ENCODE measurements at regions not wholly inside any gene's neighbourhood (a gene's known extent, or its start where the extent isn't known, plus 50 kb on each side); places are given as distances from the start of the nearest gene placed in this dataset.

GRCh38 chr5:114179134-114179533, 182.7 kb upstream of the KCNN2 start:
- no peak for DNase-seq

DNA sequence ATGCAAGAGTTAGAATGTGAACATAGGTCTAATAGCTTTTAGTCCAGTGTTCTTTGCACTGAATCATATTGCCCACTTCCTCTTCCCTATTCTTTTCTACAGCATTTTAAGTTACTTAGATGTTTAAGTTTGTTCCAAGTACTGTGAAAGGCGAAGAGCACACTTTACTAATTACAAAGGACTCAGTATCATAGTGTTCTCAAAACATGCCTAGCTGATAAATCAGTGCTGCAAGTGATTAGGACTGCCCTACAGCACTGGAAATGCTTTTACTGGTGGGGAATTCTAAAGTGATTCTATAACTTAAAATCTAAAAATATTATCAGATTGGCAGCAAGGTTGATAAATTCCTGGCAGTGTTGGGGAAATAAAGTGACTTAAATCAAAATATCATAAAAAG, 177.9 kb upstream of the KCNN2 start:
- DNase-seq, result no peak

DNA sequence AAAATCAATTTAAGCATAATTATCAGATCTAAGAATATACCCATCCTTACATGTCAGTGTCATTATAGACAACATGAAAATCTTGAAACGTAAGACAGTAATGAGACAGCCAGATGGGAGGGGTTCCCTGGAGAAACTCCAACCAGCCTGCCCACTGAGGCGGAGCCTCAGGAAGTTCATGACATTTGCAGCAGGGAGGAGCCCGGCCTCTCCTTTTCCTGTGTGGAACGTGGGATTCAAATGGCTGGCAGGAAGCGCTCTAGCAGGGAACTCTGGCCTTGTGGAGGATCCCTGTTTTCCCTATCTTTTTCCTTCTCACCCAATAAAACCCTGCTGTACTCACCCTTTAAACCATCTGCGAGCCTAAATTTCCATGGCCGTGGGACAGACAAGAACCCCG, 176.6 kb upstream of the KCNN2 start:
- DNase-seq, result no peak

DNA sequence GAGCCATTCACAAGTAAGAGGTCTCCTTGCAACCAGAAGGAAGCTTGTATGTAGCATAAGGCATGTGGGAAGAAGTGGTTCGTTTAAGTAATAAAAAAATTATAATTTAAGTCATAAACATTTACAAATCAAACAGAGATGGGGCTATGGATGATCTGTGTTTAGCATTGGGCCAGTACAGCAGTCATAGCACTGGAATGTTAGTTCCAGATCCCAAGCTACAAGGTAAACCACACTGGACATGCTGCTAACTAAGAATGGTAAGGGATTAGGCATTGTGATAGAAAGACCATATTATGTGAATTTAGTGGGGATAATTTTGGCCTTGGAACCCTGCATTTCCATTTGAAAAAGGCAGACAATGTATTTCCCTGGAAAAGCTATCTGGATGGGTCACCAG, 170.4 kb upstream of the KCNN2 start:
- DNase-seq, result no peak

DNA sequence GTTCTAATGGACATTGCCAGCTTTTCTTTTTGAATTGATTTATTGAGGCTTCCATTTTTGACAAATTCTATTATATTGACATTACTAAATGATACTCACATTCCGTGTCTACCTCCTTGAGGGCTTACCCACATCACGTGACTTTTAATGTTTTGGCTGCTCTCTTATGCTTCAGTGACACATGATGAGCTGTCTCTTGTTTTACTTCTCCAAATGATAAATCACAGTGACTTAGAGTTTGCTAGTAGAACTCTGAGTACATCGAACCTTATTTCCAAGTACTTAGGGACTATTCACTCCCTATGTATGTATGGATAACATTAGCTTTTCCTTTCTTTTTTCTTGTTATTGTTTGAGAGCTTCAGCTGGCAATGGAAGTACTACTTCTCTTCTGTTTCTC, 169.8 kb upstream of the KCNN2 start:
- DNase-seq, result no peak

DNA sequence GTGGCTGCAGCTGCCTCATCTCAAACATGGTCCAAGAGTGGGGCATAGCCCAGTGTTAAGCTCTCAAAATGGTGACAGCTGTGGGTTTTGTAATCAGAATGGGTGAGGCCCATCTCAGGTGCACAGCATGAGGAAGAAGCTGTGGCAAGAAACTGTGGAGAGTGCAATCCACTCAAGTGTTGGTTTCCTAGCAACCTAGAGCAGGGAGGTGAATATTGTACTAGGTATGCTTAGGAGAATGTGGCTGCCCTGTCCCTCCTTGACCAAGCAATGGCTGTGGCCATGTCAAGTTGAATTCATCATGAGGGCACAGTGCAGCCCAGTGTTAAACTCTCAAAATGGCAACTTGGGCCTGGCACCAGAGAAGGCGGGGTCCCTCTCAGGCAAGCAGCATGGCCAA, 160.5 kb upstream of the KCNN2 start:
- no peak for DNase-seq

- no peak for DNase-seq
Measured at GRCh38 chr5:114204923-114205322, 156.9 kb upstream of the KCNN2 start.

DNA sequence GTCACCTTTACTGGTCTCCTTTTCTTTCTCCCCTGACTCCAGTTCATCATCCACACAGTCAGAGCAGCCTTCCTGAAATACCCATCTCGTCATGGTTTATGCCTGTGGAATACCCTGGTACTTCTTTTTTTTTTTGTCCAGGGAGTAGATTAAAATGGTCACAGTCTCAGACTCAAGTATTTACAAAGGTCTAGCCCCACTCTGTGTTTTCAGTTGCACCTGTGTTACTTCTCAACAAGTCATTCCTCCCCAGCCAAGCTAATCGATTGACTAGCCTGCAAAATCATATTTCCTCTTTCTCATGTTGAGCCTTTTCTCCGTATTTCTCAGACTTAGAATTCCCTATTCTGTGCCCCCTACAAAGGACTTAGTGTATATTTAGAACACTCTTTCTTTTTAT, 155.2 kb upstream of the KCNN2 start:
- DNase-seq, result no peak

DNA sequence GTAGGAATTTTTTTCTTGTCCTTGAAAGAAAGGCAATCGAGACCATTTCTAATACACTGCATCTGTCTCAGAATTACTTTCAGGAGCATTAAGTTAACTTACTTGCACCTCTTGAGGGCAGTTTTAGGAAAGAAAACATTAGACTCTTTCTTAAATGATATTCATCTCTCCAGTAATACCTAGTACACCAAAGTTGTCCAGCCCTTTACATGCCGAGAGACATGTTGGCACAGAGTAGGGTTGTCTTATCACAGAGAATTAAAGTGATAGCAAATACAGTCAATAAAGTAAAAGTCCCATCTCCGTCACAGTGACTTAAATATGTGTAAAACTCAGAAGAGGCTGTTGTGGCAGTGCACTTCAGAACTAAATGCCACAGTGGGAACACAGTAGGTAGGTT, 154.3 kb upstream of the KCNN2 start:
- no peak for DNase-seq

DNA sequence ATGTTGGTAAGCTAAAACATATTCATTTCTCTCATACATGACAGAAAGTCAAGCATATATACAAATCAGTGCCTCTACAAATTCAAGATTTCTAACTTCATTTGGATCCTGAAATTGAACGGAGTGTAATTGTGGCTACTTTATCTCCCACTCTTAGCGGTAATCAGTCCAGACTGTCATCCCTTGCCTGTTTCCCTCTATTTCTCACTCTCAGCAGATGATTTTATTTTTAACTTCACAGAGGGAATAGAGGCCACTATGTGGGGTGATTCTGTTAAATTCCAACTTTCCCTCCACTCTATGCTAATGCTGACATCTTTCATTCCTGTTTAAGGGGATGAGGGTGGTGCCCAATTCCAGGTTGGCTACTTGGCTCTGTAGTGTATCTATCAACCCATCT, 153.8 kb upstream of the KCNN2 start:
- DNase-seq, result no peak

DNA sequence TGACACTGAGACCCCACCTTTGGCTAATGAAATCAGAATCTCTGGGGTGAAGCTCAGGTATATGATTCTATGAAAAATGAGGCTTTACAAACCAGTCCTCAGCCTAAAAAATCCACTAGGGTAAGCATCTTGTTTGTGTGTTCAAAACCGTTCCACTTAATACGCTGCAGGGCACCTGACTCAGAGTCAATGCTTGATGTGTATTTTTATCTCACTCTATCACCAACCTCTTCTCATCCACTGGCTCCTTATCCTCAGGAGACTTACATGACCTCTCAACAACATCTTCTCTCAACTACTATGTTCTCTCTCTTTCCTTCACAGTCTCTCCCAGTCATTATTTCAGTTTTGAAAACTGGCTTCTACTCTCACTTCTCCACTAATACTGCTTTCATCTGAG, 153.3 kb upstream of the KCNN2 start:
- DNase-seq, result no peak

GRCh38 chr5:114210662-114211061, 151.2 kb upstream of the KCNN2 start:
- DNase-seq, result no peak

DNA sequence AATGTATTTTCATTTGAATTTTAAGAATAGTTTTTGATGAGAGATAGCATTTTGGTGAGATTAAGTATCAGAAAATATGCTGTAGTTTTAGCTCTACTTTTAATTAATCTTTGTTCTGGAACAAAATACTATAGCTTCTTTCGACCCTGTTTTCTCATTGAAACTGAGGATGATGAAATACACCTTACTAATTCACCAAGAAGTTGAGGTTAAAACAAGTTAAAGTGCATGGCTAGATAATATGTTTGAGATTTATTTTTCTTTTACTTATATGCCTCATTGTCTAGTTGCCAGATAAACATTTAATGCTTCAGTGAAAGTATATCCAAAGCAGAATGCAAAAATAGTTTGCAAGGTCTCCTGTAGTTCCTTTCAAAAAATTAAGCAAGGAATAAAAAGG, 140.1 kb upstream of the KCNN2 start:
- no peak for DNase-seq

DNA sequence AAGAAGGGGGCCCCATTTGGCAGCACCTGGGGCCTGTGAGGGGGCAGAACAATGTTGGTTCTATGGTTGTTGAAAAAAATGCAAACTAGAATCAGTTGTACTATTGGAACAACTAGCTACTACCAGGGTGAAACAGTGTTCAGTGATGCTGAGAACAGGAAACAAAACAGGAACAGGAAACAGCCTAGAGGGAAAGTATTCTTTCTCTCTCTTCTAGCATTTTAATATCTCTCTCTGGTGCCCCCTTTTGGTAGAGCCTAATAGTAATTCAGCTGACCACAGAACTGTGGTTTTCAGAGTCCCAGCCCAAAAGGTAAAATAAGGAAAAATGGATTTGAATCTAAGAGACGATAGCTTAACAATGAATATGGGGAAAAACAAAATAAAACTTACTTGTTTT, 138.0 kb upstream of the KCNN2 start:
- no peak for DNase-seq

- DNase-seq, result no peak
Measured at GRCh38 chr5:114237766-114238165, 124.1 kb upstream of the KCNN2 start.

GRCh38 chr5:114238771-114239313, 123.0 kb upstream of the KCNN2 start:
- no peak for DNase-seq

- no peak for DNase-seq
Measured at GRCh38 chr5:114243281-114243971, 118.4 kb upstream of the KCNN2 start.

GRCh38 chr5:114243972-114244317, 117.9 kb upstream of the KCNN2 start:
- no peak for DNase-seq

DNA sequence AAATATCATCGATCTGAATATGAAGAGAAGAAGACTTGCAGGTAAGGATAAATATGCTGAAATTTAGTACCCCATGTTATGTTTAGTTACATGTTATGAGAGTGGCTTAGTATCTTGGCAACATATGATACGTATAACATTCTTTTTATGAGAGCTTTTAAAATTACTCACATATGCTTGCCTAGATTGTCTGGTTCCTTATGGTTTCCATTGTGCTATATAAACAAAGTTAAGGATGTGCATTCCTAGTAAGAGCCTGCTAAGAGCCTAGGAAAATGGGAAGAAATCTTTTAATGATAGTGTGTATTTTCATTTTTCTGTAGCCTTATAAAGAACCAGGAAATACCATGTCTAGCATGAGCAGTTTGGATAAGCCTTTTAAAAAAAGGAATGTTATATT, 112.0 kb upstream of the KCNN2 start:
- DNase-seq, result no peak

DNA sequence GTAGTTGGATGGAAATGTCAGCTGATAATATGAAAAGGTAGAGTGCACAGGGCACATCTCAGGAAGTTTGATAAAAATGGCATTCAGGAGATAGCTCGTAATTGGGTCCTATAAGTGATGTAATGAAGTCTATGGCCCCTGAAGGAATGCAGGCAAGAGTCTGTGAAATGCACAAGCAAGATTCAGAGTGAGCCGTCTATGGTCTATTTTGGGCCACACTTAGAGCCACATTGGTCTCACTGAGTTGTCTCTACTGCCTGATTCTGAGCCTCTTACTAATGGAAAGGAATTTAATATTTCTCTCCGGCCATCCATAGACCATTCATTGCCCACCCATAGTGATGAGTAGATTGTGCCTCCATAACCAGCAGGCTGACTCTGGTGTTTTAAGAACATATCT, 111.3 kb upstream of the KCNN2 start:
- no peak for DNase-seq

DNA sequence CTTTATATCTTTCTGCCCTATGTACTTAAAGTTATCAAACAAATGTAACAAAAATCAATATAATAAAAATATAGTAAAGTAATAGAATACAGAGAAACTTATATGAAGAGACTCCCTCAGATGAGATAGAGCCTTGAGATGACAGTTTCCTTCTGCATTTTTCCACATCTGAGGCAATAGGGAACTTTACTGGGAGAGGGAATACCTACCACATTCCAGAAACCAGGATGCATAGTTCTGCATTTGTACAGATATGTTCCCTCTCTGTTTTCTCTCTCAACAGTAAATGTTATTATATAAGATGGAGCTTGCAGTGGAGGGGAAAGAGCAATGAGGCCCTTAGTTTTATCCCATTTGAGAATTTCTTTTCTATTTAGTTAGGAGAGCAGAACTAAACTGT, 109.6 kb upstream of the KCNN2 start:
- no peak for DNase-seq

GRCh38 chr5:114255260-114255659, 106.6 kb upstream of the KCNN2 start:
- no peak for DNase-seq

- no peak for DNase-seq
Measured at GRCh38 chr5:114261989-114262388, 99.9 kb upstream of the KCNN2 start.

- DNase-seq, result no peak
Measured at GRCh38 chr5:114265432-114266060, 96.3 kb upstream of the KCNN2 start.

DNA sequence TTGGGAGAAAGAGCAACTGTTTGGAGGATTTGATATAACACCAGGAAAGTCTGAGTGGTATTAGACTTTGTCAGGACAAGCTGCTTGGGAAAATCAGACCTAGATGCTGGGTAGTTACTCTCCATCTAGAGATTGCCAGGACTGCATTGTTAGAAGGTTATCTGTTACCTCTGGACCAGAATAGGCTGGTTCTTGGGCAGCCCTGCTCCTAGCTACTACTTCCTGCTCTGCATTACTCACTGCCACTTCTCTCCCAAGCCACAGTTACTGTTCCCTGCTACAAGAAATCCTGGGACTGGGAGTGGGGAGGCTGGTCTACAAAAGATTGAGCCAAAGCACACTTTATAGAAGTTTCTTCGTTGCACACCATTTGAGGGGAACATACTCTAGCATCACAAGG, 95.5 kb upstream of the KCNN2 start:
- no peak for DNase-seq

All from activated naive CD4-positive, alpha-beta T cell treated with anti-CD3 and anti-CD28 coated beads, Interleukin-2, amount 50 U/mL, for 16 hours (primary cell).